NOMO-1 treated with dmso at 0.1 percent for 144 hours (cell line): ENCODE measurements at regions not wholly inside any gene's neighbourhood (a gene's known extent, or its start where the extent isn't known, plus 50 kb on each side); places are given as distances from the start of the nearest gene placed in this dataset.

Experiments used
- DNase-seq: peaks from one replicate; lab custom pipeline; 2025; ENCODE audit not compliant: unreplicated experiment; lab: John Stamatoyannopoulos, UW

GRCh38 chr13:64428196-64428595 lies 2801.9 kb downstream of the PCDH9 start:
- no peak for DNase-seq

- DNase-seq = no peak
These were observed 2806.7 kb downstream of the PCDH9 start for GRCh38 chr13:64423467-64423866.

- DNase-seq = no peak
These were observed 2810.0 kb downstream of the PCDH9 start for GRCh38 chr13:64420181-64420580.

- no peak for DNase-seq
These were observed 2812.6 kb downstream of the PCDH9 start for GRCh38 chr13:64417581-64417980.

GRCh38 chr13:64414381-64414780 lies 2815.8 kb downstream of the PCDH9 start:
- DNase-seq = no peak

GRCh38 chr13:64413529-64413928 lies 2816.6 kb downstream of the PCDH9 start:
- no peak for DNase-seq

GRCh38 chr13:64410276-64411053 lies 2819.7 kb downstream of the PCDH9 start:
- no peak for DNase-seq

GRCh38 chr13:64397701-64398100 lies 2832.4 kb downstream of the PCDH9 start:
- DNase-seq = no peak

- DNase-seq = no peak
These were observed 2852.5 kb downstream of the PCDH9 start for GRCh38 chr13:64377606-64378005.

- no peak for DNase-seq
These were observed 2858.7 kb downstream of the PCDH9 start for GRCh38 chr13:64371461-64371860.

- DNase-seq = no peak
These were observed 2859.1 kb downstream of the PCDH9 start for GRCh38 chr13:64371045-64371444.

- no peak for DNase-seq
These were observed 2861.0 kb downstream of the PCDH9 start for GRCh38 chr13:64369121-64369520.

- DNase-seq = no peak
These were observed 2867.6 kb downstream of the PCDH9 start for GRCh38 chr13:64362564-64362963.

GRCh38 chr13:64347664-64348063 lies 2882.5 kb downstream of the PCDH9 start:
- no peak for DNase-seq

- DNase-seq = no peak
These were observed 2890.6 kb downstream of the PCDH9 start for GRCh38 chr13:64339373-64340063.

- no peak for DNase-seq
These were observed 2891.5 kb downstream of the PCDH9 start for GRCh38 chr13:64338671-64339070.

GRCh38 chr13:64333888-64334287 lies 2896.2 kb downstream of the PCDH9 start:
- no peak for DNase-seq

- DNase-seq = no peak
These were observed 2898.1 kb downstream of the PCDH9 start for GRCh38 chr13:64332048-64332447.

- DNase-seq = no peak
These were observed 2902.5 kb downstream of the PCDH9 start for GRCh38 chr13:64327505-64328194.

GRCh38 chr13:64314331-64314730 lies 2898.7 kb upstream of the PCDH20 start:
- DNase-seq = no peak

GRCh38 chr13:64311948-64312347 lies 2896.3 kb upstream of the PCDH20 start:
- no peak for DNase-seq

GRCh38 chr13:64311112-64311511 lies 2895.5 kb upstream of the PCDH20 start:
- DNase-seq = no peak
